Muscle of back (tissue), 3 donors: ENCODE measurements at regions not wholly inside any gene's neighbourhood (a gene's known extent, or its start where the extent isn't known, plus 50 kb on each side); places are given as distances from the start of the nearest gene placed in this dataset.

Experiments
- DNase-seq, 3 donors: peaks; one replicate each; pipeline versions ENCODE4 v3.0.0 to v3.0.0-alpha.2; 2013

DNA sequence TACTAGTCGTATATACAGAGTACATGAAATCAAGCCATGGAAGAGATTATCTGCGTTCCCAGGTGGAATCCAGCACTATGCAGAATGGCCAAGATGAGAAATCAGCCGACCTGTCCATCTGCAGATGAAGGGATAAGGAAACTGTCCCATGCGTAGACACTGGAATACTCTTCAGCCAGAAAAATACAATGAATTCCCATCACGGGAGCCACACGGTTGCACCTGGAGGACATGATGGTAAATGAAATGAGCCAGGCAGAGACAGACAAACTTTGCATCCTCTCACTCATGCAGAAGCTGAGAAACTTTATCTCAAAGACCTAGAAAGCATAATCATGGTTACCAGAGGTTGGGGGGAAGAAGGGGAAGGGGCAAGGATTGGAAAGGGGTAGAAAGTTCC is 111.9 kb upstream of the TOP3B start:
- DNase-seq: no peak

DNA sequence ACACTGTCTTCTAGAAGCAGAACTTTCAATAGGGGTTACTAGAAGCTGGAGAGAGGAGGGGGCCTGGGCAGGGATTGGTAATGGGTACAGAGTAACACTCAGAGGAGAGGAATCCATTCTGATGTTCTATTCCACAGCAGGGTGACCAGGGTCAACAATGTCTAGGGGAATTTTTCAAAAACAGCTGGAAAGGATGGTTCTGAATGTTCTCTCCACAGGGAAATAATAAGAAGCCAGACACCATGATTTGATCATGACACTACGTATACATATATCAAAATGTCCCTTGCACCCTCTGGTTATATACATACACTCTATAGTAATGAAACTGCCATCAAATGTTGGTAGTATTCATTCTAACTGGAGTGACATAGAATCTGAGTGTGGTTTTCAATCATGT is 111.2 kb upstream of the TOP3B start:
- no peak for DNase-seq

DNA sequence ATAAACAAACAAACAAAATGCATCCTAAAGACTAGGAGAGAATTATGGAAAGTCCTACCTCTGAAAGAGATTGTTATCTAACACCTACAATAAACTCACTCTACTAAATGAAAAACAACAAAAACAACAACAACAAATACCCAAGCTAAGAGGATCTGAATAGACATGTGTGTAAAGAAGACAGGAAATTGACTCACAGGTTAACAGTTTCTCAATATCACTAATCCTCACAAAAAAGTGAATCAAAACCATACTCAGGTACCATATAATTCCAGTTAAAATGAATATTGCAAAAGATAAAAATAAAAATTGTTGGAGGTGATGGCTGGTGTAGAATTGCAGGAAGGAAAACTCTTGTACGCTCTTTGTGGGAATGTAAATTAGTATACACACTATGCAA is 110.4 kb upstream of the TOP3B start:
- DNase-seq: no peak

DNA sequence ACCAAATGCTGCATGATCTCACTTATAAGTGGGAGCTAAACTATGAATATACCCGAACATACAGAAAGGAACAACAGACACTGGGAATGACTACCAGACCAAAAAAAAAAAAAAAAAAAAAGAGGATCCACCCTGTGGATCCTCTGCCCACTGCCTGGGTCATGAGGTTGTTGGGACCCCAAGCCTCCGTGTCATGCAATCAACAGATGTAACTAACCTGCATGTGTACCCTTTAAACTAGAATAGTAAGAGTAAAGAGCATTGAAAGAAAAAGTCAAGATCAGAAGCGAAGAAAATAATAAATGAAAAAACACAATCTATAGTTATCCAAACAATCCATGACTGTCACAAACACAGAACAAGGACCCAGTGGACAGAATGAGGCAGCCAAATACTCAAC is 109.5 kb upstream of the TOP3B start:
- DNase-seq: no peak

DNA sequence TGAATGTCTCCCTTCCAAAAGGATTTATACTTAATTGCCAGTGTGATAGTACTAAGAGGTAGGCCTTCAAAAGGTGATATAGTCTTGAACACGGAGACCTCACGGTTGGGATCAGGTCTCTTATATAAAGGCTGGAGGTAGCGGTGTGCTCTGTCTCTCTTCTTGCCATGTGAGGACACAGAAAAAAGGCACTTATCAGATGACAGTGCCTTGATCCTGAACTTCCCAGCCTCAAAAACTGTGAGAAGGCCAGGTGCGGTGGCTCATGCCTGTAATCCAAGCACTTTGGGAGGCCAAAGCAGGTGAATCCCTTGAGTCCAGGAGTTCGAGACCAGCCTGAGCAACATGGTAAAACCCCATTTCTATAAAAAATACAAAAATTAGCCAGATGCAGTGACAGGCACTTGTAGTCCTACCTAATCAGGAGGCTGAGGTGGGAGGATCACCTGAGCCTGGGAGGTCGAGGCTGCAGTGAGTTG is 108.9 kb upstream of the TOP3B start:
- no peak for DNase-seq

DNA sequence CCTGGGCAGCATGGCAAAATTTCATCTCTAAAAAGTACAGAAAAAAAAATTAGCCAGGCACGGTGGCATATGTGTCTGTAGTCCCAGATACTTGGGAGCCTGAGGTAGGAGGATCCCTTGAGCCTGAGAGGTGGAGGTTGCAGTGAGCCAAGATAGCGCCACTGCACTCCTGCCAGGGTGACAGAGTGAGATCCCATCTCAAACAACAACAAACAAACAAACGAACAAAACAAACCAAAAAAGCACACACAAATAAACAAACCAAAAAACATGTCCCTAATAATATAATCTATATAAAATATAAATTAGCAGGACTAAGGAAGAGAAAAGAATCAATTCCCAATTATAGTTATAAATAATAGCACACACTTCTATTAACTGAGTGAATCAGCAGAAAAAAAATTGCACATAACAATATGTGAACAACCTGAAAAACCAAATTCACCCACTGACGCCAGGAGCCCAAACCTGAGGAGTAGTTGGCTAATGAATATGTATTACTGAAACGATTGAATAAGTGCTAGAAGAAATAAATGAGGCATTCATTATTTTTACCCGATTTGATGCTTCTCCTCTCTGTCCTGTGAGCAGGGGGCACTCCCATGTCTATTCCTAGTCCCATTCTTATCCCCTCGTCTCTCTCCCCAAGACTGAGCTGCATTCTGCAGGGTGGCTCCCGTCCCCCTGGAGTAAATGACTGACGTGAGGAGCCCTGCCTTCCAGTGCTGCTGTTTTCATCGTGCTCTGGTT is 108.2 kb upstream of the TOP3B start:
- no peak for DNase-seq

DNA sequence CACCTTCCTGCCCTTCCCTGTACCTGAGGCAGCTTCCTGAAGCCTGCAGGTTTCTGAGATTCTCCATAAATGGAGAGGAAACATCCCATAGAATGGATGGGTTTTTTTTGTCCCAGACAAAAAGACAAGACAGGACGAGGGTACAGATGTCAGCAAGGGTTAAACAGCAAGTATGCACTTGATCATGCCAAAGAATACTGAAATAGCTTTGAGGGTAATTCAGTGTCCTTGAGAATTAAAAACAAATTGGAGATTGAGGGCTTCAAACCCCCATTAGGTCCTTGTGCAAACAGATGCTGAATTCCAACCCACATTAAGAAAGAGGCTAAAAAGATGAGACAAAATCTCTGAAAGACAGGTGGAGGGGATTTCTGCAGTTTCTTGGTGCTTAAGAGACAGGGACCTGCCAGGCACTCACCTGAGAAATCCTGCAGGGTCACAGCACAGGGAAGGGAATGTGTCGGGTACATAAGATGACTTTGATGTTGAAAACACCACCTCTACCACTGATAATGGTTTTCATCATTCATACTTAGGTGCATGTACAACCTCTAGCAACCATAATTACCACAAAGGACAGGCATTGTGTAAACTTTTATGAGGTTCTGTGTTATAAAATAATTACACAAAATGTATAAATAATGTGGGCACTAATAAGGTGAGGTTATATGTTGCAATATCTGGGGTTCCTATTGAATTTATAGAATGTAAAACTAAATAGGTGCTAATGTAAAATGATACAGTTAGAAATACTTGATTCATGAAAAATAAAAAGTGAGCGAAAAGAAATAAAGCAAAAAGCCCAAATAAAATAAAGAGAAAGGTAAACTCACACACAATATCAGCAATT is 107.1 kb upstream of the TOP3B start:
- no peak for DNase-seq

DNA sequence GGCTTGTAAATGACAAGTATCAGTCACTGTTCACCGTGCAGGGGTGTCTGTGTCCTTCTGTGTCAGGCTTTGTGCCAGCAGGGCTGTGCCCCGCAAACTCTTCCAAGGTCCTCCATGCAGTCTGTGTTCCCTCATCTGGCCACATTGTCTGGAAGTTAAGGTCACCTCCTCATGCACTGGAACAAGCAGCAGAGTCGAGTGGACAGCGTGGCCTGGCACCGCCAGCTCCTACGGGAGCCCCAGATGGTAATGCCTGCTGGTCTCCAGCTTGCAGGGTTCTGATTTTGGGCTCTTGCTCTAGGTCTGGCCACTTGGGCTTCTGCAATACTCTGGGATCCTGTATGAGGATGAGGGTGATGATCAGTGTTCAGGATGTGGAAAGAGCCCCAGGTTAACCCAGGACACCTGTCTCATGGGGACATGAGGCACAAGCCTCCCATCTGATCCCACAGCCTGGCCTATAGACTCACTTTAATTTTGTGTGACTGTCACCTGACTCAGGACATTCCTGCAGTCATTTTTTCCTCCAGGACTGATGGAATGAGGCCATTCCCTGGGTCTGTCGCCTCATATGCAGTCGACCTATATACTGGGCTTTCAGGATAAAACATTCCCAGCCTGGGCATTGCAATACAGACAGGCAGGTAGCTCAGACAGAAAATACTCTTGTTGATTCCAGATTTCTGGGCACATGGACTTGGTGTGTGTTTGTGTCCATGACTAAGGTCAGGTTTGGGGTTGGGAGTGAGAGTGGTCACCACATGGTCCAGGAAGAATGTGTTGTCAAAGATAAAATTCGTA is 106.3 kb upstream of the TOP3B start:
- DNase-seq: no peak

DNA sequence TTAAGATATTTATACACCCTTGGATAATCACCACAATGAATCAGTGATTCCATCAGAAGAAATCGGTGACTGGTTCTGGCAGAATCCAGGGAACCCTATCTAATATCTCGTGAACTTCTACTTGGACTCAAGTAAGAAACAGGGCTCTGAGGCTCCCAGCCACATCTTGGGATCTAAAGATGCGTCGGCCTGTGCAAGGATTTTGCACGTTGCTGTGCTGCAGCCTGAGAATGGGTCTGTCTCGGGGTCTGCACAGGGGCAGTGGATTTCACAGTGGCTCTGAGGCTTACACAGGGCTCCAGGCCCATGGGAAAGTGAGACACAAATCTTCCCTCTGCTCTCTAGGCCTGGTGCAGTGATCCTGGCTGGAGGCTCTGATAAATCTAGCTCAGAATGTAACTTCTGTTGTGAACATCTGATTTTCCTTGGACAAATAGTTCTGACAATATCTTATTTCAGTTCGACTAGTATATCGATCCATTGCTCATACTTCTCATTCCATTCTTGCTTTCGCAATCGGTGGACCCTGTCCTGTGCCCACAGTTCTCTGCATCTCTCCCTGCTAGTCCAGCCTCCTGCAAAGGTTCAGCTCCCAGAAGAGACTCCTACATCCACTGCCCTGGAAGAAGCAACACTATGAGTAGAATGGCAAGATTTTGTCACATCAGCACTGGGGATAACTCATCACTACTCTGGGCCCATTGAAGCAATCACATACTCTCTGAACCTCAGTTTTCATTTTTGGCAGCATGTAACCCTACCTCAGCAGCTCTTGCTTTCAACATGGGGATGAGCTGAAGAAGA is 105.5 kb upstream of the TOP3B start:
- DNase-seq: no peak

DNA sequence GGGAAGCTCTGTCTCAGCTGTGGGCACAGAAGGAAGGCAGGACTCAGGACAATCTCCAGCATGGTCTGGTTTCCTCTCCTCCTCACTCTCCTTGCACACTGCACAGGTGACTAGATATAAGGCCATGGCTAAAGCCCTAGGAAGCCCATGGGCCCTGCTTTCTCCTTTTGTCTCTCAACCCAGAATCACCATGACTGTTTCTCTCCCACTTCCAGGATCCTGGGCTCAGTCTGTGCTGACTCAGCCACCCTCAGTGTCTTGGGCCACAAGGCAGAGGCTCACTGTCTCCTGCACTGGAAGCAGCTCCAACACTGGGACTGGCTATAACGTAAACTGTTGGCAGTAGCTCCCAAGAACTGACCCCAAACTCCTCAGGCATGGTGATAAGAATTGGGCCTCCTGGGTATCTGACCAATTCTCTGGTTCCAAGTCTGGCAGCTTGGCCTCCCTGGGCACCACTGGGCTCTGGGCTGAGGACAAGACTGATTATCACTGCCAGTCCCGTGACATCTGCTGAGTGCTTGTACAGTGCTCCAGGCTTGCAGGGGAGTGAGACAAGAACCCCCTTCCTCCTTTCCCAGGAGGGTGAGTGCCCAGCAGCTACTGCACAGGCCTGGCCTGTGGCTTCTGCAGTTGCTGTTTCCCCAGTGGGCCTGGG is 104.0 kb upstream of the TOP3B start:
- no peak for DNase-seq

DNA sequence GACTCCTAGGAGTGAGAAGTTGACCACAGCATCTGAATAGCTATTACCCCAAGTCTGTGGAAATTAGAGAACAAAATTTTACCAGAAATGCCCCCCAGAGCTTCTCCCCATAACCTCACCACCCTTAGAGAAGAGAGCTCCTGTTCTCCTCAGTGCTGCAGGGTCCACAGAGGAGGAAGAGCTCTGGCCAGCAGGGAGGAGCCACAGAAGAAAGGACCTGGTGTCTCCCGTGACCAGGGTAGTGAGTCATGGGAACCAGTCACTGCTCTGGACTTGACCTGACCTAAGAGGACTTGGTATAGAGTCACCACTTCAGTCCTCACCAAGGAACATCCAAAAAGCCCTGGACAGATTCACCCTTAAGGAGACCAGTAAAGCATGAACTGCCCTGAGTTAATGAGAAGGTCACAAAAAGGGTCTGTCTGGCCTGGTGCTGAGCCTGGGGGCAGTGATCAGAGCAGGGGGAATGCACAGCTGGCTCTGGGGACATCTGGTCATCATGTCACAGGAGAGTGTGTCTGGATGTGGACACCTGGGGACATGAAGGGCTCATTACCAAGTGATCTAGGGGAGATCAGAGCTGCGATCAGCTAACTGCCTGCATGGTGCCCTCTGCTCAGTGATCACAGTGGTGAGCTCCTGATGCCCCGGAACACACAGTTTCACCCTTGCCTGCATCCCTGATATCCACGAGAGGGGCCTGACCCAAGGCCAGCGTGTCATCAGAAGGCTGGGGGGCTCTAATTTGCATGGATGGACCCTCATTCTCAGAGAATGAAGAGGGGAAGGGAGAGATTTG is 103.3 kb upstream of the TOP3B start:
- no peak for DNase-seq

DNA sequence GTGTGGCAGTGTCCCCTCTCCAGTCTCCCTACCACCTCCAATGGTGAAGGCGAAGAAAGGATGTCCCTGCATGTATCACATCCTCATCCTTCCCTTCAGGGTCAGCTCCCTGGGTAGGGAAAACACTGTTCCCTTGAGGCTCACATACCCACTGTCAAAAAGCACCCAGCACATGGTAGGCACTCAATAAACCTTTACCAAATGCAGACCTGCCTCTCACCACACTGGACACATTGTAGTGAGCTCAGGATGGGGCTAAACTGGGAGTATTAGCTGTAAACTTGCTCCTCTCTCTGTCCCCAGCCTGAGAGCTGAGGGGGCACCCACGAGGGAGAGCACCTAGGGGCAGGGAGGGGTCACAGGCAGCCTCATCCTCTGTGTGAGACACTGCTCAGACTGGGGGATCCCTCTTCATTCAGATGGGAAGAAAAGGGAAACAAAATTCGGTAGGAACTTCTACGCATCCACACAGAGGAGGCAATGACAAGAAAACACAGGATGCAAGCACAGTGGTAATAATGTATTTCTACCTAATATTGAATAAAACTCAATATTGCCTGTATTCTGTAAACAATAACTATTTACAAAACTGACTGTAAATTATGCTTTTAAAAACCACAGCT is 101.6 kb upstream of the TOP3B start:
- no peak for DNase-seq

DNA sequence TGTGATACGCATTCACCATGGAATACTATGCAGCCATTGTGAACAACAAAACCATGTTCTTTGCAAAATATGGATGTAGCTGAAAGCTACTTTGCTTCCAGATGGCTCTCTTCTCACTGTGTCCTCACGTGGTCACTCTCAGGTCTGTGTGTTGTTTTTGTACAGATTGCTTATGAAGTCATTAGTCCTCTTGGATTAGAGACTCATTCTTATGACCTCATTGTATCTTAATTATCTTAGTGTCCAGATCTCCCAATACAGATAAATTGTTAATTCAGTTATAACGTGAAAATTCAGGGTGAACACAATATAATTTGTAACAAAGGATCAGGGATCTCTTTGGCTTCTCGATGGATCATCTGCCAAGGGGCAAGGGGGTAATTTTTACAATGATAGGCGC is 100.4 kb upstream of the TOP3B start:
- no peak for DNase-seq

DNA sequence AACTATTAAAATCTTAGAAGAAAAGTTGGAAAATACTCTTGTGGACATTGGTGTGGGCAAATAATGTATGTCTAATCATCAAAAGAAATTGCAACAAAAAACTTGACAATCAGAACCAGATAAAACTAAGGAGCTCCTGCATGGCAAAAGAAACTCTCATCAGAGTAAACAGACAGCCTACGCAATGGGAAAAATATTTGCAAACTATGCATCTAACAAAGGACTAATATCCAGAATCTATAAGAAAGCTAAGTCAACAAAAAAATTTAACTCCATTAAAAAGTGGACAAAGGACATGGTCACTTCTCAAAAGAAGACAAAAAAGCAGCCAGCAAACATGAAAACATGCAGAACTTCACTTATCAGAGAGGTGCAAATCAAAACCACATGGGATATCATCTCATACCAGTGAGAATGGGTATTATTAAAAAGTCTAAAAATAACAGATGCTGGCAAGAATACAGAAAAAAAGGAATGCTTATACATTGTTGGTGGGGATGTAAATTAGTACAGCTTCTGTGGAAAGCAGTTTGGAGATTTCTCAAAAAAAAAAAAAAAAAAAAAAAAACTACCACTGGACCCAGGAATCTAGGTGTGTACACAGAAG is 99.7 kb upstream of the TOP3B start:
- DNase-seq: no peak

DNA sequence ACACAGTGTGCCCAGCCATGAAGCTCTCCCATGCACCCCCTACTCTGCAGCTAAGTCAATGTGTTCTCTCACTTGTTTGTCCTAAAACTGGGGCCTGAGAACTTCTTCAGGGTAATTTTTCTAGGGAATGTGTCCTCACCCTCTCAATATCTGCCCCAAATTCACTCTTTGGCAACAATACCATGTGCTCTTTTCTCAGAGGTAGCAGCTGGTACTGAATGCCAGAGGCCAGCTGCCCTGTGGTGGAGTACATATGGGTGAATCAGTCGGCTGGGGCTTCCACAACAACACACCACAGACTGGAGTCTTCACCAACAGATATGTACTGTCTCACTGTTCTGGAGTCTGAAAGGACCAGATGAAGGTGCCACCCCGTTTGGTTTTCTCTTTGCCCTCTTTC is 97.7 kb upstream of the TOP3B start:
- DNase-seq: no peak

DNA sequence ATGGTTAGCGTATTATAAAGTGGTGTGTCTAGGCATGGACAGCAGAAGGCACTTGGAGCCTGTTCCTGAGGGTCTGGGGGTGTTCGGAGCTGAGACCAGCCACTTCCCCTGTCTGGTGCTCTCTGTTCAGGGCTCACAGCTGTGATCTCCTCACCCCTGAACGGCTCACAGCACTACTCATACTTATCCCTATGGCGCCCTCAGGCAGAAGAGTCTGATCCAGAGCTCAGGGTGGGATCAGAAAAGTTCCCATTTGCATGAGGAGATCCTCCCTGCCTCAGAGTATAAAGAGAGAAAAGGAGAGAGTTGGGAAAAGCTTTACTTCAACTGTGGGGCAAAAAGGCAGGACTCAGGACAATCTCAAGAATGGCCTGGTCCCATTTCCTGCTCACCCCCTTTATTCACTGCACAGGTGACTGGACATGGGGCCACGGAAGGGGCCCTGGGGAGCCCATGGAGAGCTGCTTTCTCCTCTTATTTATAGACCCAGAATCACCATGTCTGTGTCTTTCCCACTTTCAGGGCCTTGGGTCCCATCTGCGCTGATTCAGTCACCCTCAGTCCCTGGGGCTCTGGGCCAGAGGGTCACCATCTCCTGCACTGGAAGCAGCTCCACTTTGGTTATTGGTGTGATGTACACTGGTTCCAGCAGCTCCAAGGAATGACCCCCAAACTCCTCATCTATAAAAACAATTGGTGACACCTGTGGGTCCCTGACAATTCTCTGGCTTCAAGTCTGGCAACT is 97.0 kb upstream of the TOP3B start:
- DNase-seq: no peak

DNA sequence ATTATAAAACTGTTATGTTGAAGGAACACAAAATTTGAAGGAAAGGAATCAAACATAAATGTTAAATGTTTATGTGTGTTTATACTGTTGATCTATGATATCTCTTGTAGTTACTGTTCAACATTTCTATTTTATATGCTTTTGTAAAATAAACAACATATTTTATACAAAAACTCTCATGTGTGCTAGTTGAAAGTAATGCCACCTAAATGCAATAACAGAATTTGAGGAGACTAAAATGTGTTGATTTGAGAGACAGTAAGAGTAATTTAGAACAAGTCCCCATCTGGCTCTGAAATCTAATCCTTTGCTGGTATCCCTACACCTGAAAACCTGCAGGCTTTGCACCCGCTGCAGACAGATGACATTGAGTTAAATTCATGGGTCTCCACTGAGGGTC is 95.7 kb upstream of the TOP3B start:
- DNase-seq: no peak

DNA sequence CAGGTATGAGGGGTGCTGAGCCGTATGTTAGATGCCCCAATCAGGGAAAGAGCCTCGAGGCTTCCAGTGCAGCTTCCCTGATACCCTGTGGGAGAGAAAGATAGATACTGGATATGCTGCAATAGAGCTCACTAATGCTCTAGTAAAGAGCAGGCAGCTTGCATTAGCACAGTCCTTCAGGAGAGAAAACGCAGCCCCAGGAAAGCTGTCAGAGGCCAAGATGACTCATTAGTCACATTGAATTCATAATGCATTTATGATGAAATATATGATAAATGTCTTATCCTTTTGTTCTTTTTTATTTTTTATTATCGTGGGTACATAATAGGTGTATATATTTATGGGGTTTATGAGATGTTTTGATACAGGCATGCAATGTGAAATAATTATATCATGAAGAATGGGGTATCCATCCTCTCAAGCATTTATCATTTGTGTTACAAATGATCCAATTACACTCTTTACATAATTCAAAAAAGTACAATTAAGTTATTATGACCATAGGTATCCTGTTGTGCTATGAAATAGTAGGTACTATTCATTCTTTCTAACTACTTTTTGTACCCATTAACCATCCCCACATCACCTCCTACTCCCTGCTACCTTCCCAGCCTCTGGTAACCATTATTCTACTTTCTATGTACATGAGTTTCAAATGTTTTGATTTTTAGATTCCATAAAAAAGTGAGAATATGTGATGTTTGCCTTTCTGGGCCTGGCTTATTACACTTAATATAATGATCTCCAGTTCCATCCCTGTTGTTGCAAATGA is 94.5 kb upstream of the TOP3B start:
- DNase-seq: no peak
